SH-SY5Y (cell line): ENCODE measurements at regions not wholly inside any gene's neighbourhood (a gene's known extent, or its start where the extent isn't known, plus 50 kb on each side); places are given as distances from the start of the nearest gene placed in this dataset.

Source experiments
- GATA2 ChIP-seq: IDR thresholded peaks from 2 replicates; pipeline ENCODE4 v1.6.1; 2011; ENCODE audit warnings: mild to moderate bottlenecking, low read depth, low read length
- GATA3 ChIP-seq: IDR thresholded peaks from 2 replicates; pipeline ENCODE4 v1.6.1; 2011; ENCODE audit warnings: low read depth, mild to moderate bottlenecking, low read length, moderate library complexity

DNA sequence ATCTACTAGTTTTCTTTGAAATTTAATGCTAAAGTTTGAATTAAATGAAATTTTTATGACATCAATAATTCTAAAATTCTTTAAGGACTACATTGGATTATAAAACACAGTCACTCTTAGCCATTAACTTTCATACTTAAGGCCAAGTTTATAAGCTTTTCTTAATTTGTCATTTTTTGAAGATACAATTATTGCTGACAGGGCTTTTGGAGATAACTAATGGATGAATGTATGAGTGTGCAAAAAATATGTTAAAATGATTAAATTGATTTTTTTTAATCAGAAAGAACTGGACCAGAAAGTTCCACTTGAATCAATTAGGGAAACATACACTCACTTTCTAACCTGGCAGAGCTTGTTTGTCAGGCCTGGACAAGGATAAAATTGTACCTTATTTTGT, 70.3 kb upstream of the CHODL start:
- TF ChIP-seq GATA2: no peak
- no peak for TF ChIP-seq GATA3
